GM21786 (cell line): ENCODE measurements at regions not wholly inside any gene's neighbourhood (a gene's known extent, or its start where the extent isn't known, plus 50 kb on each side); places are given as distances from the start of the nearest gene placed in this dataset.

Experiments
- ATAC-seq: cut with Tn5 transposase; IDR thresholded peaks from one replicate; pipeline ENCODE4 v1.9.1; 2021; ENCODE audit not compliant: unreplicated experiment

DNA sequence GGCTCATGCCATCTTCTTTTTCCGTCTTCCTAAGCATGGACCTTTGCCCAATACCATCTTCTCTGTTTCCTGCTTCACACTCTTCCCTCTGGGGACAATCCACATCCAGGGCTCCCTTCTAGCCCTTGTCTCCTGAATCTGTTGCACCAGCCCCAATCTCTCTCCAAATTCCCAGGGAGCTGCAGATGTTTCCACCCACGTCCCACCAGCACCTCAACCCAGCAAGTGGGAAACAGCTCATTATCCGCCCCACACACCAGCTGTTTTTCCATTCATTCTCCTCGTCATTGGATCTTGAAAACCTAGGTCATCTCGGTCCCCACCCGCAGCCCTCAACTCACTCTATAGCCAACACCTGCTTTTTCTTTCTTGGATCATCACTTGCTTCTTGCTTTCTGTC lies 185.0 kb upstream of the CDYL start:
- ATAC-seq = no peak

DNA sequence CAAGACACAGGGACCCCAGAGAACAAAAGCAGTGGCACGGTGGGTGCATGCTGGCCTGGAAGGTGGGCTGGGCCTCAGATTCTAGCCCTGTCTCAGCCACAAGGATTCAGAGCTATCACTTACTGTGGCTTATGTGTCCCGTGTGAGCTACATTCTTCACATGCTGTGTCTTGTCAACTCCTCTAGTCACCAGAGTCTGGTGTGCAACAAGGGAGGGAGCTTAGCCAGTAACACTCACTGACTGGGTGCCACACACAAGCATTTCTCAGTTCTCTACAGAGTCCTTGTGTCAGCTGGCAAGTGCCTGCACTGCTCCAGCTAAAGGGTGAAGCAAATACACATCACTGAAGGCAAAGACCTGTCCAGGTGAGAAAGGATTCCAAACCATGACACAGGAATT lies 186.9 kb upstream of the CDYL start:
- no peak for ATAC-seq

DNA sequence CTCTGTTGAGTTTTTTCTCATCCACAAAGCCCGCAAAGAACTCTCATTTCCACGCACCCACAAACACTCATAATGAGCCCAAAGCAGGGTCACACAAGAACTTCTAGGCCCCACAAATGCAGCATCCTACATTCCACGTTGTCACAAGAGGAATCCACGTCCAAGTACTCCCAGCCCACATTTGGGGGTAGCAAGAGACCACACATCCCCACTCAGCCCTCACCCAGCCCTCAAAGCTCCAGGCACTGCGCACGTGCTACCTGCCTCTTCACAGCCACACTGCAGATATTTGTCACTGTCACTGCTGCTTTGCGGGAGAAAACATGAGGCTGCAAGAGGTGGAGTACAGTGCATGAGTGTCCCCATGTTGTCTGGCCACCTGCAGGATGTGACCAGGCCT lies 187.6 kb upstream of the CDYL start:
- ATAC-seq = no peak

DNA sequence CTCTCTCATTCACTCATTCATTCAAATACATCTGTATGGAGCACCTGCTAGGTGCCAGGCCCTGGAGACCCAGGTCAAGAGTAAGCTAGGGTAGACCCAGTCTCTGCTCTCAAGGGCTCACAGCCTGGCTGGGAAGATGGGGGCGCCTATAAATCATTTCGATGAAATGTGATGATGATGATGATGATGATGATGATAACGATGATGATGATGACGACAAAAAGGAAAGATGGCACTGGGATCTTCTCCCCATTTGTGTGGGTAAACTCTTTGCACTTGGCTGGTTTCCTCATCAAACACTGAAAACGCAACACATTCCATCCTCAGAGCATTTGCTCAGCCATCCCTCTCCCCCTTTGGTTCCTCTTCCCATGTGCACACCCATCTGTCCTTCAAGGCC lies 188.0 kb upstream of the CDYL start:
- no peak for ATAC-seq

DNA sequence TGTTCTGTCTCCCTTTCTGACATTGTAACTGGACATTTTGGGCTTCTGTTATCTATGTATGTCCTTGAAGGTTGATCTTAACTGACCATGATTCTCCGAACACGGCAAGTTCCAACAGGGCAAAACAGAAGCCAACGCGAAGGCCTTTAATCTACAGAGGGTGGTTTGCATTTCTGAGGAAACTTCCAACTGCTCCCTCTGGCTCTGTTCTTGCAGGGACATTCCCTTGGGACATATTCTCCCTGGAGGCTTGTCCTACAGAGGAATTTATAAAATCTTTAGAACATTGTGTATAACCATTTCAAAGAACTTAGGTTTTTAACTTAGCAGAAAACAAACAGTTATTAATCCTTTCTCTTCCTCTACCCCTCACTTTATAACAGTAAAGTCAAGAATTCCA lies 189.0 kb upstream of the CDYL start:
- no peak for ATAC-seq

DNA sequence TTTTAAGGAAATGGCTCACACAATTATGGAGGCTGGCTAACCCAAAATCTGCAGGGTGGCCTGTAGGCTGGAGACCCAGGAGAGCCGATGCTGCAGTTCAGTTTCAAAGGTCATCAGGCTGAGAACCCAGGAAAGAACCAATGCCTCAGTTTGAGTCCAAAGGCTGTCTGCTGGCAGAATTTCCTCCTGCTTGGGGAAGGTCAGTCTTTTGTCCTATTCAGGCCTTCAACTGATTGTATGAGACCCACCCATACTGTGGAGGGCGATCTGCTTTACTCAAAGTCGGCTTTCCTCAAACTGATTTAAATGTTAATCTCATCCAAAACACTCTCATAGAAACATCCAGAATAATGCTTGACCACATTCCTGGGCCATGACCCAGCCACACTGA lies 189.7 kb upstream of the CDYL start:
- no peak for ATAC-seq

DNA sequence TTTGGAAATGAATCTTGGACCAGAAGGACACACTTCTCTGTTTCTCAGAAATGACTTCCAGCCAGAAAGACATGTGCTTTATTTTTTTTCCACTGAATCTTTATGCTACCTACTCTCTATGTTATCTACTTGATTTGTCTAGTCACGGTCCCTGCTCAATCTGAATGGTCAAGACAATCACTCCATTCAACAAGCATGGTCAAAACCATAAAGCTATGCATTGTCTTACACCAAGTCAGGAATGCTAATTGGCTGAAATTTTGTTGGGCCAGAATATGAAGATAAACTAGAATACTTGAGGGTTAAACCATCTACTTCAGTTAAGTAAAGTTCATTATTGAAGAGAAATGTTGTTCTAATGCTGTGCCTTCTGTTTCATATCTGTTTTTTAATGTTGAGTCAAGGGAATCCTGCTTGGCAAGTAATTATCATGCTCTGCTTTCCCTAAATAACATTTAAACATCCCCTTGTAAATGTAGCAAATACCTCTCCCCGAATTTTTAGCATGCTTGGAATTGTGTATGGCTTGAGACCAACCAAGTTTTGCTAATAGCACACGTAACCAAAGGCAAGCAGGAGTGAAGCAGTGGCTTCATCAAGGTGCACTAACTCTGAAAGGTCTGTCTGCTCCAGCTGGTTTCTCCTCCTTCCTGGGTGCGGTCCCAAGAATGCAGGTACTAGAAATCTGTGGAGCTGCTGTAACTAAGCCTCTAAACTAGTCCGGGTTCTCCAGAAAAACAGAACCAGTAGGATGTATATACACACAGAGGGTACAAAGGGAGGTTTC lies 190.3 kb upstream of the CDYL start:
- no peak for ATAC-seq

DNA sequence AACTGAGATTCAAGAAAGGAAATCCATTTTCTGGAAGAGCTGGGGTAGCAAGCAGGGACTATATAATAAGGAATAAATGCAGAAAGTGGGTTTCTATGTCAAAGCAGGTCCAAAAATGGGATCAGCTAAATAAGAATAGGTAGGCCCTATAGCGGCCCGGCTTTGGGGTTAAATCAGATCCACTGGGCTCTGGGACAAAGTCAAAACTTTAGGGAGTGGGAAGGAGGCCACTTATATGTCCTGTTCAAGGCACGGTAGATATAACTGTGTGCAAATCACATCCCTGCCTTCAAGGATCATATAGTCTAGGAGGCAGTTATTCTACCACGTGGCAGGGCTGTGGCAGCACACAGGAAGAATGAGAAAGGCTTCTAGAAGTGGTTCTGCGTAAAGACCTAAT lies 191.4 kb upstream of the CDYL start:
- ATAC-seq = no peak

DNA sequence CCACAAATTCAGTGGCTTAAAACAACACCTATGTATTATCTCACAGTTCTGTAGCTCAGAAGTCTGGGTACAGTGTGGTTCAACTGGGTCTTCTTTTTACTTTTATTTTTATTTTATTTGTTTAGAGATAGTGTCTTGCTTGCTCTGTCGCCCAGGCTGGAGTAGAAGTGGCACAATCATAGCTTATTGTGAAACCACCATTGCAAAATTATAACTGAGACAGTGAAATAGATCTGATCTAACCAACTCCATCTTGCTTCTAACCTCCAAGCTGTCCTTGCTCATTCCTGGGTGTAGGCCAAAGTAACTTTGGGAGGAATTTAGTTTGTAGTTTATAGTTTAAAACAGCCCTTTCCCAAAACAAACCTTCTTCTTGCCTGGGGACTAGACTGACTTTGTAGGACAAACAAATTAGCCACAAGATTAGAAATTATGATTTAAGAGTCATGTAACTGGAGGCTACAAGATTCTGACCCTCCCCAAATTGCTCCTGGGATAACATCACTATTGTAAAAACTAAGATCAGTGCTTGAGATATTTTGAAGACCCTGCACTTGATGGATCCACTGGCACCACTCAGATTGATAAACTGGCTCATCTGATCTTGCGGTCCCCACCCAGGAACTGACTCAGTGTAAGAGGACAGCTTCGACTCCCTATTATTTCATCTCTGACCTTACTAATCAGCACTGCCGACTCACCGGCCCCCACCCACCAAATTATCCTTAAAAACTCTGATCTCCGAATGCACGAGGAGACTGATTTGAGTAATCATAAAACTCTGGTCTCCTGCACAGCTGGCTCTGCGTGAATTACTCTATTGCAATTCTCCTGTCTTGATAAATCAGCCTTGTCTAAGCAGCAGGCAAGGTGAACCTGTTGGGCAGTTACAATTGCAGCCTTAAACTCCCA lies 193.4 kb upstream of the CDYL start:
- ATAC-seq = no peak

DNA sequence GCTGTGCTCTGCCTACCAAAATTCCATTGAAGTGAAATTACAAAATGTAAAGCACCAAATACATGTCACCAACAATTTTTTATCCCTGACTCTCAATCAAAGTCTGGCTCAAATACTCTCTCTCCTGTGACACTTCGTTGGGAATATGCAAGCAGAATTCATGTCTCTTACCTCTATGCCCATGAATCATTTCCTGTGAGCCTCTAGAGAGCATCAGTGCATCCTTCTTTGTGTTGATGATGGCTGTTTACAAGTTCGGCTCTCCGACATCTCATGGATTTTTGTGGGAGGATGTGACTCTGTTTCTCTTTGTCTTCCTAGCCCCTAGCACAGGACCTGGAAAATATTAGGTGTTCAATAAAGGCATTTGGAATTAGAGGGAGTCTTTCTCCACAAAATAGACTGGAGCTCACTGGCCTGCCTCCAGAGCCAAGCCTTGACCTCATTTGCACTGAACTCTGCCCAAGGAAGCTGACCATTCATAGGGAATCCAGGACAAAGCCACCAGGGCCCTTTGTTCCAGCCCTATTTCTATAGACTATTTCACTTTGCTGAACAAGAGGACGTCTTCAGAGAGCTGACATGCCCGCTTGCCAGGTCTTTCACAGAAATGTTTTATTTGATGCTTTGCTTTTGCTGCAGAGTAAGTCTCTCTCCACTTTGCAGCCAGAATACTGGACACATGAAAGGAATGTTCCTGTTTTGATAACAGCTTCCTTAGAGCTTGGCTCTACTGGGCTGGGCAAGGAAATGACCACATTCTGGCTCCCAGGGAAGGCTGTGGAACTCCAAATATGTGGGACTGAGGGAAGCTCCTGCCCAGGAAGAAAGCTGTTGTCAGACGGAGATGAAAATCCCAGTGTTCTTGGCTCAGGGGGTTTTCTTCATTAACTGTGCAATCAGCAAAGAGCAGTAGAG lies 194.5 kb upstream of the CDYL start:
- no peak for ATAC-seq

DNA sequence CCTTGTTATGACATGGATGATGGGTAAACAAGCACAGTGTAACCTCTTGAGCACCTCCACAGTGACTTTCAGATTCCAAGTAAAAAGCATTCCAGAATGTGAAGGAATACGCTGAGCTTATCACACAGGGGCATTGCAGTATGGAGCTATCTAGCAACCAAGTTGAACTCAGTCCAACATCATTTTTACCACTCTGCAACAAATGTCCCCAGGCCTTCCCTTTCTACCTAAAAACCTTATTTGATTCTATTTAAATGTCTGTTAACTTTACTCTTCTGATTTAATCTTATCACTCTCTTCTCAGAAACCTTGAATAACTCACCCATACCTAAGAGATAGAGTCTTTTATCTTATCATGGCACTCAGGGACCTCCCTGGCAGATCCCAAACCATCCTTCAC lies 195.8 kb upstream of the CDYL start:
- no peak for ATAC-seq

DNA sequence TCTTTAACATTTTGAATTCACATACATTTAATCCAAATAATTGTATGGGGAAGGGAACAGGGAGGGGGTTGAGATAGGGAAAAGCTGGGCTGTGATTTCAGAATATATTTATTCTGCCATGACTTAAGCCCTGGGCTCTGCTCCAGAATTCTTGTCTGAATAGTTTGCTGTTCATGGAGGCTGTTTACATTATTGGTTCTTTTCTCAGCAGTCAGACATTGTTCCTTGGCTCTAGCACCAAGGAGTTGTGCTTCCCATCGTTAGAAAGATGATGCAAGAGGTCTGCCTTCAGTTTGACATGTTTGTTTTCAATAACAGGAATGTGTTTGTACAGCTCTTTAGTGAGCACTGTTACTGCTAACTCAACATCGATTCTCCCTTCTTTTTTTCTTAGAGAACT lies 198.8 kb upstream of the CDYL start:
- no peak for ATAC-seq

DNA sequence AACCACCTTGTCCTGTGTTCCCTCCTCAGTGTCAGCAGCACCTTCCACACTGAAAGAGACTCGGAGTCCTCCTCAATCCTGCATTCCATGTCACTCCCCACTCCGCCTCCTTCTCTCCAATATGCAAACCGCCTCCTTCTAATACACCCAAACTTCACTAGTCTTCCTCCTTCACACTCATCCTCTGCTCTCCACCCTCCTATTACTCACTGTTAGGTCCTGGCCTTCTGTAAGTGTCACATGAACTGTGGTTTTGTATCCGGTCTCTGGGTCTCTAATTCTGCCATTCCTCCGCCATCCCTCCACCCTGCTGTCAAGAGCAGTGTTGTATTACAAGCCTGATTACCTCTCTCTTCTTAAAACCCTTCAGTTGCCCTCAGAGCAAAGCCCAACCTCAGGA lies 200.5 kb upstream of the CDYL start:
- ATAC-seq = no peak

DNA sequence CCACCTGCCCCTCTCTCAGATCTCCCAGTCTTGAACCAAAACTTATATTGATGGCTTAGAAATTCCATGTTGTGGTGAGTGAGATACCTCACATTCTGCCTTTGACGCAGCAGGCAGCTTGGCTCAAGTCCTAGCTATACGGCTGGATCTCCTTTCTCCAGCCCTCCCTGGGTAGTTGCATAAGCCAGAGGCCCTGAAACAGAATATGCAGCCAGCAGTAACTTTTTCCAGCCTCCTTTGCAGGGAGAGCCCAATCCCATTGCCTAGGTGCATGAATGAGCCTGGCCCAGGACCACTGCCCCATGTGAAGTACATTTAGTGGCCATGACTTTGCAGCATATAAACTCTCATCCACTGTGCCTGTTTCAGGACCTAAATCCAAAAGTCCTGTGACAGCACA lies 202.2 kb upstream of the CDYL start:
- ATAC-seq = no peak

DNA sequence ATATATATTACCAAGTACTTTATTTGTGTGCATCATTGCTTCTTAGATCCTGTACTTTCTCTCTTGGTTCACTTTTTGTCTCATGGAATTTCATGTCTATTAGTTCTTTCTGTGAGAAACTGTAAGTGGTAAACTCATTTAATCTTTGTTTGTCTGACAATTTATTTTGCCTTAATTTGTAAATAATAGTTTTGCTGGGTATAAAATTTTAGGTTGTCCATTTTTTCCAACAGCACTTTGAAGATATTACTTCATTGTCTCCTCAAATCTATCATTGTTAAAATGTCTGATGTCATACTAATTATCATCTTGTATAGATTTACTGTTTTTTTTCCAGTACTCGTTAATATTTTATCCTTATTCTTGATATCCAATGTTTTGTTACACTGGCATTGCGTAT lies 205.2 kb upstream of the CDYL start:
- ATAC-seq = no peak

DNA sequence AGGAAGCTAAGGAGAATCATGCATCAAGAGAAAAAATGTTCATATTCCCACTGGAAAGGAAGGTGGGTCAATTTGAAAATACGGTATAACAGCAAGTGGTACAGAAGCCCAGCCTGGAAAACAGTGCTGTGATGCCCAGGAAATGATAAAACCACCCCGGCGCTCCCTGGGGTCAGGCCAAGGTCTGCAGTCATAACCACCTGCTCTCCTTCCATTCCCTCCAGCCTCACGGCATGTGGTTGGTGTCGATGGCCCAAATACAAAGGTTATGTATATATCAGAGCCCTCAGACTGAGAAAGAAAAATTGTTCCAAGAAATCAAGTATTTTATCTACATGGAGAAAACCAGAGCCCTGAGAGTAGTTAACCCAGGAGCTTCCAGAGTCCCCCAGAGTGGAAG lies 208.1 kb upstream of the CDYL start:
- no peak for ATAC-seq

DNA sequence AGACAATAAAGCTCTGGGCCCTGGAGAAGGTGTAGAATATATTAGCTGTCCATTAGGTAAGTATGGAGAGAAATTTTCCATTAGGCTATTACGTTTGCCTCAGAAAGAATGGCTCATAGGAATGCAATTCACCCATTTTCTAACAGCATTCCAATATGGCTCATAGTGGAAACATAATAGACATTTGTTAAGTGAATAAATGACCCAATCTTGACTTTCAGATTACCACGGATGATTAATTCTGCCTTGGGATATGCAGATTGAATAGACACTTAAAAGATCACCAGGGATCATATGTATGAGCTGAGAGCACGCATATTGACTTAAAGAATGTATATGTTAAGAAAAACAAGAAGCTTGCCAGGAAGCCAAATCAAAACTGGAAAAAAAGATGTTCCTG lies 209.1 kb upstream of the CDYL start:
- no peak for ATAC-seq

DNA sequence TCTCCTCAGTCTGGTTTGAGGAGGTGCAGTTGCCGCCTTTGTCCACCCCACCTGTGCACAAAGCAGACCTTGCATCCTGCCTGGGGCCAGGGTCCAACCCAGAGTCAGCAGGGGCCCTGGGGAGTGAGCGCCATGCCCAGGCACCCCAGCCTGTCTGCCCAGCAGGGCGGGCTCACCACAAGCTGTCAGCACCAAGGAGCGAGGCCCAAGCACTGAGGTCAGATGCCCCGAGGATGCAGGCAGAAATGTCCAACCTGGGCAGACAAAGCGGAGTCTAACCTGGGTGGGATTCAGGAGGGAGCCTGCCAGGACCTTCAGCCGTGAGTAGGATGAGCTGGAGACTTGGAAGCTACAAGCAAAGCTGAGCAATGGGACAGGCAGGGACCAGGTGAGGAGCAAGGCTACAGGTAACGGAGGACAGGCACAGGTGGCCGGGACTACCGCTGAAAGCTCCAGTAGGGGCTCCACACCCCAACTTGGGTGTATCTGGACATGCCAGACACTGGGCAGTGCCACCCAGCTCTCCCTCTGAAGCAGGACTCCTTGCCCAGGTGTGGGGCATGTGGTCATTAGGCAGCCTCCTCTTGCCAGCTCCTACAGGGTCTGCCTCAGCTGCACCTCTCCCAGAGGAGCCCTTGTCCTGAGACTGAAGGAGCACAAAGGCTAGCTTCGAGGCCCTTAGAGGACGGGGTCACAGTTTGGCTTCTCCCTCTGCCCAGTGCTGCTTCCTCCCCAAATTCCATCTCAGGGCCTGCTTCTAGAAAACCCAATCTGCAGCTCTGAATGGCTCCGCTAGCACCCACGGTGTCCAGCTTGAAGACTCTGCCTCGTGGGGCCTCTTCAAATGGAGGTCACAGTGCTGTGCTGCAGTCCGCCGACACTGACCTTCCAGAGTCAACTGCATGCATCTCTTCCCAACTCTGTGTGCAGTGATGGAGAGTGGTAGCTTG lies 210.6 kb upstream of the CDYL start:
- ATAC-seq = no peak

DNA sequence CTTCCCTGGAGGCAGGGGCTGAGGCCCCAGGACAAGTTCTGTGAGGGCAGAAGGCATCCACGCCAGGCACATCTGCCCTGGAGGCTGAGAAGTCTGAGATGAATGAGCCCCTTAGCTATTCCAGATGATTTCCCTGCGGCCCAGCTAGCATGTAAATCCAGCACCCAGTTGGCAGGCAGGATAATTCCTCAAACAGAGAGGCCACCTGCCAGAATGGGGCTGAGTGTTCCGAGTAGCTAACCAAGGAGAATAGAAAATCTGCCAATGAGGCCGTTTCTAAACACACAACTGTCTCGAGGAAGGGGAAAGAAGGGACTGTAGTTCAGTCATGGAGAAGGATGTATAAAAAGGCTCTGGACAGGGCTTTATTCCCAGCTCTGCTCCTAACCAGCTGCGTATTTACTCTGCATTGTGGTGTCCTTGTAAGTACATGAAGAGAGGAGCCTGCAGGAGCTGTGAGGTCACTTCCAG lies 211.4 kb upstream of the CDYL start:
- no peak for ATAC-seq

DNA sequence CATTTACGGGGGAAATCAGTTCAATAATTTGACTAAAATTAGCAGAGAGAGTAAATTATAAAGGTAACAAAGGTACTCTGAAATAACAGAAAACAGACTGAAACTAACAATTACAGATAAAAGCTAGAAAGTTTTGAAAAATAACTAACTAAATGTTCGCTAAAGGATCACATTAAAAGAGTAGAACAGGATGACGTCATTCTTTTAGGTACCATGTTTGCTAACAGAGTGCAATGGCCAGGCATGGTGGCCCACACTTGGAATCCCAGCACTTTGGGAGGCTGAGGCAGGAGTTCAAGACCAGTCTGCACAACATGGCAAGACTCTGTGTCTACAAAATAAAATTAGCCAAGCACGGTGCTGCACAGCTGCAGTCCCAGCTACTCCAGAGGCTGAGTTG lies 212.3 kb upstream of the CDYL start:
- ATAC-seq = no peak
